Stimulated activated CD4-positive, alpha-beta T cell treated with anti-CD3 and anti-CD28 coated beads, Interleukin-1b, Interleukin-23, amount 100 ng/mL, for 48 hours (primary cell): ENCODE measurements at regions not wholly inside any gene's neighbourhood (a gene's known extent, or its start where the extent isn't known, plus 50 kb on each side); places are given as distances from the start of the nearest gene placed in this dataset.
"Not testable (repeated sequence)": the region's sequence is repeated elsewhere in the genome, so short reads cannot be mapped to it uniquely, and the experiment has no call there.

ENCODE experiments used
- DNase-seq: peaks from one replicate; pipeline ENCODE4 v3.0.0-alpha.2; 2020

DNA sequence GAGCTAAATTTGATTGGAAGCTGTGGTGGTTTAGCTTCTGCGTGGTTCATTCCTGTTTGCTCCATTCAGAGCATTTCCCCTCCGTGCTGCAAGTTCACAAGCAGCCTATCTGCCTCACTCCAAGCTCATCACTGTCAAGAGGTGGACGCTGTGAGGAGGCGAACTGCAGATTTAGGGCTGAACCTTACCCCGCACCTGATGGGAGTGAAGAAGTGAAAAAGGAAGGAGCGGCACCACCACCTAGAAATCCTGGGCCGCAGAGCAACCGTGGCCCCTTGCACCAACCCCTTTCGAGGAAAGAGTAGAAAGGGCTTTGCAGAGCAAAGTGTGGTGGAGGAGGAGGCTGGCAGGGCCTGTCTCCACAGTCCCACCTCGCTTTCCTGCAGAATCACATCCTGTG, 117.4 kb downstream of the IER5 start:
- no peak for DNase-seq

DNA sequence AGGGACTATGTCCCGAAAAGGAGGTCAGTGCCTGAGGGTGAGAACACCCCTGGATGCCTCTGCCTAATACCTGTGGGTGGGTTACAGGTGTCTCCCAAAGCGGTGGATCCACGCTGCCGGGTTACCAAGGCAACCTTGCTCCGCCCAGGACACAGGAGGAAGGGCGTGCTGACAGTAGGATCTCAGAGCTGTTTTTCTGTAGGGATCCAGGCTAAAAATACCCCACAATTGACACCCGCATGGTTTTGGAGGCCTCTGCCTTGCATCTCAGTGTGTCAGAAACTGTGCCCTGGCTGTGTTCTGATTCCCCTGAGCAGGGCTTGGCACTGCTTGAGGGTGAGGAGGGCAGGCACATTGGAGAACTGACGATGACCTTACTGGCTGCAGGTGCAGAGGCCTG, 118.0 kb downstream of the IER5 start:
- no peak for DNase-seq

- no peak for DNase-seq
Observed at GRCh38 chr1:181206979-181207790, 118.7 kb downstream of the IER5 start.

GRCh38 chr1:181208083-181208482, 119.6 kb downstream of the IER5 start:
- no peak for DNase-seq

DNA sequence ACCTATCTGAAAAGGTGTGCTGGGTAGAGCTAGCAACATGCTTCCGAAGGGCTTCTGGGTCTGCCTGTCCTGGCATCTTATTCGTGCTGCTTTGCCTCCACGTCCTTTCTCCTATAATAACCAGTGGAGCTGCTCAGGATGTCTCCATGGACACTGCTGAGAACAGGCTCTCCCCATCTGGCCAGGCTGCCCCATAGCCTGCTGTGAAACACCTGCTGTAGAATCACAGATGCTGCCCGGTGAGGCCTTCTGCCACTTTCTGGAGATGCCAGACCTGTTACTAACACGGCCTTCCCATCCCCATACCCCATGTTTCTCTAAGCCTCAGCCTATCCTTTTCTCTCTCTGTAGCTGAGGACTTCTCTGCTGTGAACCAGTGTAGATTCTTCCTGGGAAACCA, 120.5 kb downstream of the IER5 start:
- DNase-seq: no peak

GRCh38 chr1:181213056-181213455, 124.6 kb downstream of the IER5 start:
- no peak for DNase-seq

GRCh38 chr1:181216591-181216994, 128.1 kb downstream of the IER5 start:
- DNase-seq: no peak

- no peak for DNase-seq
Observed at GRCh38 chr1:181219938-181220337, 131.4 kb downstream of the IER5 start.

DNA sequence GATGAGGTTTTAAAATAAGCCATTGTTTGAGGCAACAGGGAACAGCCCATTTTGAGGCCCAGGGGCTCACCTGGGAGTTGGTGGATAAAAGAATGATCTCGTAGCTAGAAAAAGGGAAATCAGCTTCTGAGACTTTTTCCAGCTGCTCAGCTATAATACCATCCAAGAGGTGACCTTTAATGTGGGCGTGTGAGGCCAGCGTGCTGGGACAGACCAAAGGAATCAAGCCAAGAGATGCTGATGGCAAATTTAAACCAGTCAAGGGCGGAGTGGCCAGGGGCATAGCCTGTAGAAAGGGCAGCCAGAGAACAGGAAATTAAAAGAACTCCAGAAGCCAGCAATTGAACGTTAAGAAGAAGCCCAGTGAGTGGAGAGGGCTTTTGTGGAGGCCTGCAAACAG, 132.6 kb downstream of the IER5 start:
- DNase-seq: no peak

DNA sequence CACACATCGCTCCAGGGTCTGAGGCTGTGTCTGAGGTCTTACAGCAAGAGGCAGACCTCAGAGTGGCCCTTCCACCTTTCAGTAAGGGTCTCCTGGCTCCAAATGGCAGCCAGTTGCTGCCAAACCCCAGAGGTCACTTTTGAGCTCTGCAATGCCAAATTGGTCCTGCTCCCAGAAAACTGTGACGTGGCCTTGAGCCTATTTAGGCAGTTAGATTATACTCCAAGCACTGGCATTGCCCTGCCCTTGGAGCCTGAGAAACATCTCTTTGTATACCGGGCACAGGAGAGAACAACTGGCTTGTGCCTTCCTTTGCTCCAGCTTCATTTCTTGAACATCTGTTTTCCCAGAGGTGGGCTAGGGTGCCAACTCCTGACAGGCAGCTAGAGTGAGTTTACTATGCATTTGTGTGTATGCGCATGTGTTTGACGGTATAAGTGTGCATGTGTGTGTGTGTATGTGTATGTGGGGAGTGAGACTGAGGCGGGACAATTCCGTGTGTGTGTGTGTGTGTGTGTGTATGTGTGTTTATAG, 134.5 kb downstream of the IER5 start:
- DNase-seq: no peak

DNA sequence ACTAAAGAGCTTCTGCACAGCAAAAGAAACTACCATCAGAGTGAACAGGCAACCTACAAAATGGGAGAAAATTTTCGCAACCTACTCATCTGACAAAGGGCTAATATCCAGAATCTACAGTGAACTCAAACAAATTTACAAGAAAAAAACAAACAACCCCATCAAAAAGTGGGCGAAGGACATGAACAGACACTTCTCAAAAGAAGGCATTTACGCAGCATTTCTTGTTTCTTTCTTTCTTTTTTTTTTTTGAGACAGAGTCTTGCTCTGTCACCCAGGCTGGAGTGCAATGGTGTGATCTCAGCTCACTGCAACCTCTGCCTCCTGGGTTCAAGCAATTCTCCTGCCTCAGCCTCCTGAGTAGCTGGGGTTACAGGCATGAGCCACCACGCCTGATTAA, 138.2 kb downstream of the IER5 start:
- DNase-seq: not testable (repeated sequence)

DNA sequence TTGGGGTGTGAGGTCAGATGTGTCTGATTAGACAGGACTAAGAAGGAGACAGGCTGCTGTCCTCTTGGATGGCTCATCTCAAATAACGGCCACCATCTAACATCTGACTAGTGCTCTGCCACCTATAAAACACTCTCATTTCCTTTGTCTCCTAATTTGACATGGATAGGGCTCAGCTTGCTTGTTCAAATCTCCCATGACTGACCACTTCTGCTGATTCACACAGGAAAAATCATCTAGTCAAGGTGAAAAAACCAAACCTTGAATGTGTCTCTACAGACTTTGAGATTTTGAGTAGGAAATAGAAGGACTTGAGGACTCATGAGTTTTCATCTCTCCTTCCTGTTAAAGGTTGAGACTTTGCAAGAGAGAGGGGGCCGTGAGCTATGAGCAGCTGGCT, 150.6 kb downstream of the IER5 start:
- DNase-seq: no peak

DNA sequence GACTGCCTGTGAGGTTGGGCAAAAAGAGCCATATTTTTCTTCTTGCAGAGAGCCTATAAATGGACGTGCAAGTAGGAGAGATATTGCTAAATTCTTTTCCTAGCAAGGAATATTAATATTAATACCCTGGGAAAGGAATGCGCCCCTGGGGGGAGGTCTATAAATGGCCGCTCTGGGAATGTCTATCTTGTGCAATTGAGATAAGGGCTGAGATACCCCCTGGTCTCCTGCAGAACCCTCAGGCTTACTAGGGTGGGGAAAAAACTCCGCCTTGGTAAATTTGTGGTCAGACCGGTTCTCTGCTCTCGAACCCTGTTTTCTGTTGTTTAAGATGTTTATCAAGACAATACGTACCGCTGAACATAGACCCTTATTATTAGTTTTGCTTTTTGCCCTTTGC, 157.8 kb downstream of the IER5 start:
- not testable (repeated sequence) for DNase-seq

- DNase-seq: not testable (repeated sequence)
Observed at GRCh38 chr1:181248361-181248760, 159.9 kb downstream of the IER5 start.

GRCh38 chr1:181249186-181249585, 160.7 kb downstream of the IER5 start:
- DNase-seq: no peak

DNA sequence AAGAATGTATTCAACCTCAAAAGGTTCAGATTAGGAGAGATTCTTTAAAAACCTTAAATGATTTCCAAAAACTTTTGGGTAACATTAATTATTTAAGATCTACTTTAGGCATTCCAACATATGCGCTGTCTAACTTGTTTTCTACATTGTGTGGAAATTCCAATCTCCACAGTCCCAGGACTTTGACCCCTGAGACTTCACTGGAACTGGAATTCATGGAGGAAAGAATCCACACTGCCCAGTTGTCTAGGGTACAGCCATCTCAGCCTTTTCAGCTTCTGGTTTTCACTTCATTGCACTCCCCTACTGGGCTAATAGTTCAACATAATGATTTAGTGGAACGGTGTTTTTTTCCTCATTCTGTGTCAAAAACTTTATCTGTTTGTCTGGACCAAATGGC, 161.5 kb downstream of the IER5 start:
- no peak for DNase-seq

DNA sequence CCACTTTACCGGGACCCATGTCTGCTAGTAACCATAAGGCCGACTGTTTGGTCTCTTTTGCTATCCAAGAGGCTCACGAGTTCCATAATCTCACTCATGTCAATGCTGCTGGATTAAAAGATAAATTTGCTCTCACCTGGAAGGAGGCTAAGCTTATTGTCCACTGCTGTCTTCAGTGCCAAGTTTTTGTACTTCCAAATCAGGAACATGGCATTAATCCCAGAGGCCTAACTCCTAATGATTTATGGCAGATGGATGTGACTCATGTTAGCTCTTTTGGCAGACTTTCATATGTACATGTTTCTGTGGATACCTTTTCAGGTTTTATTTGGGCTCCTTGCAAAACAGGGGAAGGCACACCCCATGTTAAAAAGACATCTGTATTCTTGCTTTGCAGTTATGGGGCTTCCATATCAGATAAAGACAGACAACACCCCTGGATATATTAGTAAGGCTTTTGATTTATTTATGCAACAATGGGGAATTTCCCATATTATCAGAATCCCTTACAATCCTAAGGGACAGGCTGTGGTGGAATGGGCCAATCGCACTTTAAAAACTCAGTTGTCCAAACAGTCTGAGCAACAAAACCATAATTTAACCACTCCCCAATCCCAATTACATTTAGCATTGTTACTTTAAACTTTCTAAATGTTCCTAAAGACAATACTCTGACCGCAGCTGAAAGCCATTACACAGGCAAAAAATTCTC, 162.7 kb downstream of the IER5 start:
- DNase-seq: no peak

DNA sequence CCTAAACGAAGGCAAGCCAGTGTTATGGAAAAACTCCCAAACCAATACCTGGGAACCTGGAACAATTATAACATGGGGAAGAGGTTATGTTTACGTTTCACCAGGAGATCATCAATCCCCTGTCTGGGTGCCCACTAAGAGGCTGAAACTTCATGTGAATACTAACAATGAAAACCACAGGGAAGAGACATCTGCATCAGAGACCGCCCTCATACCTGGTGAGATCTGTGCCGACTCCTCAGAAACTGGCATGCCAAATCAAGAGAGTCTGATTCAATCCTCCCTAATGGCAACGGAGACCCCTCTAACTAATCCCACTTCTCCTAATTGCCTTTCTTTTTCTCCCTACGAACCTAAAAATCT, 163.2 kb downstream of the IER5 start:
- DNase-seq: no peak

GRCh38 chr1:181253601-181254000, 165.1 kb downstream of the IER5 start:
- DNase-seq: not testable (repeated sequence)

DNA sequence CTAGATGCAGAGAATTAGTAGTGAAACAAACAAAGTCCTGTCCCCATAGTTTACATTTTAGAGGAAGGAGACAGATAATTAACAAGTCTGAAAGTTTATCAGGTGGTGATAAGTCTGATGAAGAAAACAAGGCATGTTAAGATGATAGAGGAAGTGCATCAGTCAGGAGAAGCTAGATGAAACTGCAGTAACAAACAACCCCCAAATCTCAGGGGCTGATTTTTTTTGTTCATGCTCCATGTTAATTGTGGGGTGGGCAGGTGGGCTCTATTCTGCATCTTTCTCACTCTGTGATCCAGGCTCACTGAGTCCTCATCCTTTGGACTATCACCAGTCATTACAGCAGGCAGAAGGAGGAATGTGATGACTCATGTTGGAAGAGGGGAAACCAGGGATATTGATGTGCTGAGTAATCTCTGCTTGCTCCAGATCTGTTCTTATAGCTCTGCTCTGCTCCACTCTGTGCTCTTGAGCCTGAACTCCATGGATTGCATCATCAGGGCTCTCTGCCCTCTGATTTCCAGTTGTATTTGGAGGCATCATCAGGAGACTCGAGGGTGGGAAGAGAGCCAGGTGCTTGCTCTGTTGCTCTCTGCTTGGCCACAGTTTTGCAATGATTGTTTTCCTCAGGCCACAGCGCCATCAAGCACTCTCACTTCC, 166.9 kb downstream of the IER5 start:
- DNase-seq: no peak

DNA sequence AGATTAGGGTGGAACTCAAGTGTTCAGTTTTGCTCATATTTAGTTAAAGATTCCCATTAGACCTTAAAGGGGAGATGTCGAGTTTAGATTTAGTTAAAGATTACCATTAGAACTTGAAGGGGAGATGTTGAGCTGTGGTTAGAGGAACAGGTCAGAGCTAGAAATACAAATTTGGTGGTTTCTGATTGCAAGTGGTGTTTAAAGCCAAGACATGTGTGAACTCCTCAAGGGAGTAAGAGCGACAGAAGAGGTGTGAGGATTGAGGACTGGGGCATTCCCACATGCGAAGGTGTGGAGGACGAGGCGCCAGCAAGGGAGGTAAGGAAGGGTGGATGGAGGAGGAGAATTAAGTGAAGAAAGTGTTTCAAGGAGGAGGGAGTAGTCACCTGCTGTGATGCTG, 168.6 kb downstream of the IER5 start:
- no peak for DNase-seq

DNA sequence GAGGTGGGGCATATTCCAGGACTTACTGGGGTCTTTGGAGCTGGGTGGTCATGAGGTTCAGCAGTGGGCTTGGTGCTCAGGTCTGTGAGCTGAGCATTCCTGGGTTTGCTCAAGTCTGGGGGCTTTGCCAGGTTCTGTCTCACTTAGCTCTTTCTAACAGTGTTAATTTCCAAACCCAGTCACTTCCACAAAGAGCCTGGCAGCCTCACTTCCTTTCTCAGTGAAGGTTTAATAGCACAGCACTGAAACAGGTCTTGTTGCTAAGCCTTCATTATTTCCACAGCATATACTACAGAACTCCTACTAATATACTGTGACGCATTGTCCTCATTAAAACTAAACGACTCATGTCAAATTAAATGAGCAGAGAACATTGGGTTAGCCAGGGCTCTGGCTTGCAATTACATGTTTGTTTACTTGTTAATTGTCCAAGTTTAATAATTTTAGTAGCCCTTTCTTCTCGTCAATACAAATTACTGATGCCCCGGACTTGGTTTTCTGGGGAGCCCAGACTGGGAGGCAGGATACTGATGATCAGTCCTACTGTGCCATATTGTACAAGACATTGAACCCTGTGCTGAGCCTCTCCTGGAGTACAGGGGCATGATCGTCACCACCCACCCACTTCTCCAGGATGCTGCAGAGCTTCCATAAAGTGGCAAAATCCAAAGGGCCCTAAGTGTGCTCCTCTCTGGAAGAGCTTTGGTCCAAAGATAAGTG, 170.7 kb downstream of the IER5 start:
- no peak for DNase-seq

GRCh38 chr1:181260271-181260670, 171.8 kb downstream of the IER5 start:
- no peak for DNase-seq
